PFSK-1 (cell line): ENCODE measurements at regions not wholly inside any gene's neighbourhood (a gene's known extent, or its start where the extent isn't known, plus 50 kb on each side); places are given as distances from the start of the nearest gene placed in this dataset.

Experiments
- POLR2AphosphoS5 ChIP-seq: IDR thresholded peaks from 2 replicates; pipeline ENCODE4 v1.6.1; 2012; ENCODE audit warnings: low read depth, mild to moderate bottlenecking, control low read depth, low read length, moderate library complexity
- SIN3A ChIP-seq: IDR thresholded peaks from 2 replicates; pipeline ENCODE4 v1.6.1; 2012; ENCODE audit warnings: mild to moderate bottlenecking, low read length, moderate library complexity, borderline replicate concordance; ENCODE audit not compliant: insufficient read depth
- TAF1 ChIP-seq: IDR thresholded peaks from 2 replicates; pipeline ENCODE4 v1.6.1; 2012; ENCODE audit warnings: low read length, control low read depth, borderline replicate concordance; ENCODE audit not compliant: insufficient read depth
- TF ChIP-seq, protein P1 (sequence below), 2 experiments: IDR thresholded peaks; 2 replicates each; pipeline versions ENCODE4 v1.6.1 to v1.8.0; 2011 to 2012; ENCODE audit warnings: low read depth in 2 of 2, low read length in 2 of 2, control low read depth in 1 of 2, inconsistent platforms in 1 of 2, mild to moderate bottlenecking in 1 of 2, moderate library complexity in 1 of 2; ENCODE audit not compliant: insufficient read depth in 1 of 2

DNA sequence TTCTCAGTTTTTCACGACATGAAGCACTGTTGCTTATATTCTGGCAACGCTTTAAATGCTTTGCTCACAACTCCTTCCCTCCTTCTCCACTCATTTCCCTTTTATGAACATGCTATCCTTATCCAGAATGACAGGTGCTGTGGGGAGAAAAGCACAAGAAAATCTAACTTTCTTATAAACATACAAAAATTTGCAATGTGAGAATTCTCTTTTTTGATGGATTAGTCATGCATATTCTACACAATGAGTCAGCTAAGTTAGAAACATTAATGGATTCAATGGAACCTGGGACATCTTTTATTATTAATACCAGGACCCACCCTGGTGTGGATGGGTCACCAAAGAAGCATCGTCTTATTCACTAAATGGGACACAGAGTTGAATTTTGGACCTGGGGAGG, 234.6 kb upstream of the CDH5 start:
- TF ChIP-seq, protein P1, sequence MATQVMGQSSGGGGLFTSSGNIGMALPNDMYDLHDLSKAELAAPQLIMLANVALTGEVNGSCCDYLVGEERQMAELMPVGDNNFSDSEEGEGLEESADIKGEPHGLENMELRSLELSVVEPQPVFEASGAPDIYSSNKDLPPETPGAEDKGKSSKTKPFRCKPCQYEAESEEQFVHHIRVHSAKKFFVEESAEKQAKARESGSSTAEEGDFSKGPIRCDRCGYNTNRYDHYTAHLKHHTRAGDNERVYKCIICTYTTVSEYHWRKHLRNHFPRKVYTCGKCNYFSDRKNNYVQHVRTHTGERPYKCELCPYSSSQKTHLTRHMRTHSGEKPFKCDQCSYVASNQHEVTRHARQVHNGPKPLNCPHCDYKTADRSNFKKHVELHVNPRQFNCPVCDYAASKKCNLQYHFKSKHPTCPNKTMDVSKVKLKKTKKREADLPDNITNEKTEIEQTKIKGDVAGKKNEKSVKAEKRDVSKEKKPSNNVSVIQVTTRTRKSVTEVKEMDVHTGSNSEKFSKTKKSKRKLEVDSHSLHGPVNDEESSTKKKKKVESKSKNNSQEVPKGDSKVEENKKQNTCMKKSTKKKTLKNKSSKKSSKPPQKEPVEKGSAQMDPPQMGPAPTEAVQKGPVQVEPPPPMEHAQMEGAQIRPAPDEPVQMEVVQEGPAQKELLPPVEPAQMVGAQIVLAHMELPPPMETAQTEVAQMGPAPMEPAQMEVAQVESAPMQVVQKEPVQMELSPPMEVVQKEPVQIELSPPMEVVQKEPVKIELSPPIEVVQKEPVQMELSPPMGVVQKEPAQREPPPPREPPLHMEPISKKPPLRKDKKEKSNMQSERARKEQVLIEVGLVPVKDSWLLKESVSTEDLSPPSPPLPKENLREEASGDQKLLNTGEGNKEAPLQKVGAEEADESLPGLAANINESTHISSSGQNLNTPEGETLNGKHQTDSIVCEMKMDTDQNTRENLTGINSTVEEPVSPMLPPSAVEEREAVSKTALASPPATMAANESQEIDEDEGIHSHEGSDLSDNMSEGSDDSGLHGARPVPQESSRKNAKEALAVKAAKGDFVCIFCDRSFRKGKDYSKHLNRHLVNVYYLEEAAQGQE (IDR thresholded peaks at IDR 0.05; ENCODE audit: insufficient read depth in 1 of 2, low read depth in 2 of 2, low read length in 2 of 2) = no peak
- TF ChIP-seq POLR2AphosphoS5 (no peak), SIN3A (no peak), TAF1 (no peak)
